ENCODE measurements at regions not wholly inside any gene's neighbourhood (a gene's known extent, or its start where the extent isn't known, plus 50 kb on each side); places are given as distances from the start of the nearest gene placed in this dataset.

DNA sequence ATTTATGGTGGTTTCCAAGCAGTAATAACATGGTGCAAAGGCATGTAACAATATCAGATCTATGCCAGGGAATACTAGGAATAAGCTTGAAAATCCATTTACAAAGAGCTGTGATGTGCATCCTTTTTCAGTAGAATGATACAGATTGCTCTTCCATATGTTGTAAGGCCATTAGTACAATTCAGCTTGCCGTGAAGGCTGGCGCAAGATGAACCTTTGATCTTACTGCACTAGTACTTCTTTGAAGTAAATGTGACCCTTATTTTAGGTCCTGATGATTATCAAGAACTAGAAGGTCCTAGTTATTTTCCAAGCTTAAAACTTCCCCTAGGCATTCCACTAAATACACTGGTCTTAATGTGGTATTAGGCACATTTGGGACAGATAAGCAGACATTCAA is 210.1 kb upstream of the CD96 start:
- Mint-ChIP-seq H3K27me3 (ENCODE audit: insufficient read depth) (no peaks in the 10 kb centered on the region; the same call in 1 of the 2 replicates), H3K4me1 (ENCODE audit: low read depth) (peaks cover 45% of the 10 kb centered on the region), H3K27ac (no peak overlapping the region), H3K9me3 (no peaks in the 10 kb centered on the region), H3K36me3 (ENCODE audit: low read depth) (no peaks in the 10 kb centered on the region), H3K4me3 (no peak overlapping the region)
- DNase-seq: no peak
- no peak for TF ChIP-seq CTCF (IDR thresholded peaks at IDR 0.05)

DNA sequence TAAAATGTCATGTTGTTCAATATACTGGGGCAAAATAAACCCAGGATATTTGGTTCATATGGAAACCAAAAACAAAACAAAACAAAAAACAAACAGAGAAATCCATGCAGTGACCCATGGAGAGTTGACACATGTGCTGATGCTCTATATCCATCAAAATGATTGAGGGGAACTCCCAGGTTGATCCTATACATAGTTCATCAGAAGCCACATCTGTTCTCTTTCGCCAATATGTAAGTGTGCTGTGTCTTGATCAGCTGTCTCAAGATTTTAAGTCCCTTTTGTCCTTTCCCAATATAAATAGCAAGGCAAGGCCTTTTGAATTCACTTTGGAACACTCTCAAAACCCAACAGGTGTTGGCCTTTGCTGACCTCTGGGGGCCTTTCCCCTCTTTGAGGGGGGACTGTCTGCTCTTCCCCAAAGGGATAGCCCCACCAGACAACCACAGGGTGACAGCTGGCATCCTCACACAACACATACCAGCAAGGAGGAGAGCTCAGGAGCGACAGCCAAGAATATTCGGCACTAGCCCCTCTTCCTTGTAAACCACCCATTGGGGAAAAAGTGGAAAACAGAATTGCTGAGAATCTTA is 209.4 kb upstream of the CD96 start:
- 0 out of 2 replicates have a peak overlapping the region, but pooled peaks have one; percentile 15 for H3K4me3 Mint-ChIP-seq
- H3K9me3 Mint-ChIP-seq: no peaks in the 10 kb centered on the region
- no peak overlapping the region for H3K27ac Mint-ChIP-seq
- H3K36me3 Mint-ChIP-seq (ENCODE audit: low read depth): no peaks in the 10 kb centered on the region
- no peaks in the 10 kb centered on the region; the same call in 1 of the 2 replicates for H3K27me3 Mint-ChIP-seq (ENCODE audit: insufficient read depth)
- DNase-seq: no peak
- no peak for TF ChIP-seq CTCF (IDR thresholded peaks at IDR 0.05)
- peaks cover 49% of the 10 kb centered on the region for H3K4me1 Mint-ChIP-seq (ENCODE audit: low read depth)

DNA sequence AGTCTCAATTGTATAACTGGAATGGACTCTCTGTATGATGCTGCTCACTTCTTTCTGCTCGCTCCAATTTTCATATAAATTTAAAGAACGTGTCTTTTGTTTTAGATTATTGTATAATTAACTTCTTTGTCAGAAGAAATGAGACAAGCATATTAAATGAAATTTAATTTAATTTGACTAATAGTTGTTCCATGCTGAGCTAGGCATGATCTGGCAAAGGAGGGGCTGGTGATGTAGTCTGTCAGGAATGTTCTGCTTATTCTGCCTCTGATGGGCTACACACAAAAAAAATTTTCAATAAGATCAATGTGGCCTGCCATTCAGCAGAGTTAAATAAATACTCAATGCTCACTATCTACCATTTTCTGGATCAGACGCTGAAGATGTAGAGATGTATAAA is 208.4 kb upstream of the CD96 start:
- Mint-ChIP-seq H3K27ac (no peak overlapping the region), H3K27me3 (ENCODE audit: insufficient read depth) (no peaks in the 10 kb centered on the region; the same call in 1 of the 2 replicates), H3K36me3 (ENCODE audit: low read depth) (no peaks in the 10 kb centered on the region), H3K4me1 (ENCODE audit: low read depth) (peaks cover 55% of the 10 kb centered on the region), H3K9me3 (no peaks in the 10 kb centered on the region), H3K4me3 (no peak overlapping the region)
- no peak for TF ChIP-seq CTCF (IDR thresholded peaks at IDR 0.05)
- DNase-seq: peak; percentile 22

- peaks cover 9% of the 10 kb centered on the region for H3K36me3 Mint-ChIP-seq (ENCODE audit: low read depth)
- DNase-seq: no peak
- no peak for TF ChIP-seq CTCF (IDR thresholded peaks at IDR 0.05)
- H3K4me1 Mint-ChIP-seq (ENCODE audit: low read depth): peaks cover 51% of the 10 kb centered on the region
- no peak overlapping the region for H3K27ac Mint-ChIP-seq
- H3K27me3 Mint-ChIP-seq (ENCODE audit: insufficient read depth): no peaks in the 10 kb centered on the region; the same call in 1 of the 2 replicates
- H3K4me3 Mint-ChIP-seq: no peak overlapping the region
- H3K9me3 Mint-ChIP-seq: peaks cover 9% of the 10 kb centered on the region
Observed at GRCh38 chr3:111335512-111336303, 206.3 kb upstream of the CD96 start.

DNA sequence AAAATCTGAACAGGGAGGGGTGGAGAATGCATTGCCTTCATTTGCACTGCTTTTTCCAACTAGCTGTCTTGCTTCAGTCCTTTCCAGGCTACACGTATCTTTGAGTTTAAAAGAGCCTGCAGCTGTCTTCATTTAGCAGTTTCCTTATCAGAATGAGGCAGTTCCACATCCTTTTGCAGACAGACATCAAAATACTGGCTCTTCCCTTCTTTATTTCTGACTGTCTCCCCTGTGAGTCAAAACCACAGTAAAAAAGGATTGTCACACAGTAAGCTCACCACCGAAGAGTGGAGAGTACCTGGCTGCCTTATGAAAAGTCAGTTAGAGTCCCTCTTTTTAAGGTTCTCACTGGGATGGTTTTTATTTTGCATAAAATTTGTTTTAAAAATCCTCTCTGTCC is 205.5 kb upstream of the CD96 start:
- no peak for DNase-seq
- Mint-ChIP-seq H3K27ac (no peak overlapping the region; the same call in 1 of the 2 replicates), H3K36me3 (ENCODE audit: low read depth) (peaks cover 10% of the 10 kb centered on the region), H3K9me3 (peaks cover 9% of the 10 kb centered on the region), H3K4me1 (ENCODE audit: low read depth) (peaks cover 51% of the 10 kb centered on the region), H3K27me3 (ENCODE audit: insufficient read depth) (no peaks in the 10 kb centered on the region; the same call in 1 of the 2 replicates), H3K4me3 (peak overlapping the region; percentile 41; the same call in 1 of the 2 replicates)
- no peak for TF ChIP-seq CTCF (IDR thresholded peaks at IDR 0.05)
